WTC11 (cell line): ENCODE measurements at regions not wholly inside any gene's neighbourhood (a gene's known extent, or its start where the extent isn't known, plus 50 kb on each side); places are given as distances from the start of the nearest gene placed in this dataset.

Experiments
- CTCF ChIP-seq: fragments of 200-600 bp; IDR thresholded peaks from 2 replicates; pipeline ENCODE4 v1.8.0; 2022; ENCODE audit warnings: antibody characterized with exemption
- ERG ChIP-seq: fragments of 250-450 bp; sonication (Bioruptor Pico); IDR thresholded peaks from 2 replicates; pipeline ENCODE4 v1.8.0; 2021; ENCODE audit warnings: mild to moderate bottlenecking

- TF ChIP-seq CTCF (no peak), ERG (CRISPR knock-in tag) (no peak)
Measured at GRCh38 chr12:33832900-33833299, 189.4 kb upstream of the ALG10 start.
